ENCODE measurements at regions not wholly inside any gene's neighbourhood (a gene's known extent, or its start where the extent isn't known, plus 50 kb on each side); places are given as distances from the start of the nearest gene placed in this dataset.

DNA sequence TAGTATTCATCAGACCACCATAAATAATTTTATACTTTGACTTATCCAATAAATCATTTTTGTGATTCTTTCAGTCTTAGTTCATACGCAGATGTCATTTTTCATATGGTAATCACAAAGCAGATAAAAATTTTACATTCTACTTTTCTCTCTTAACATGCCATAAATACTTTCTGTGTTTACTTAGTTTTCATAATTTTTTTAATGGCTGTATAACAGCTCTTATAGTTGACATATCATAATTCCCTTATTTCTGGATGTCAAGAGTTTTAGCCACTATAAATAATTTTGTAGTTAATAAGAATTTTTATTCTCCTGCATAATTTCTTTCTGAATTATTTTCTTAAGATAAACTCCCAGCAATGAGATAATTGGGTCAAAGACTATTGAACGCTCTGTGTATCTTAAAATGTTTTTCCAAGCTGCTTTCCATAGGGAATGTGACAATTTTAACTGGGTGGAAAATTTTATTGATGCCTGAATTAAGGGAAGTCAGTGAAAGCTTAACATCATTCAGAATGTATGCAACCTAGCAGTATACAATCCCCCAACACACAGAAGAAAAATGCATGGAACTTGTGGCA lies 702.7 kb downstream of the EPM2A start:
- TF ChIP-seq, protein P1, sequence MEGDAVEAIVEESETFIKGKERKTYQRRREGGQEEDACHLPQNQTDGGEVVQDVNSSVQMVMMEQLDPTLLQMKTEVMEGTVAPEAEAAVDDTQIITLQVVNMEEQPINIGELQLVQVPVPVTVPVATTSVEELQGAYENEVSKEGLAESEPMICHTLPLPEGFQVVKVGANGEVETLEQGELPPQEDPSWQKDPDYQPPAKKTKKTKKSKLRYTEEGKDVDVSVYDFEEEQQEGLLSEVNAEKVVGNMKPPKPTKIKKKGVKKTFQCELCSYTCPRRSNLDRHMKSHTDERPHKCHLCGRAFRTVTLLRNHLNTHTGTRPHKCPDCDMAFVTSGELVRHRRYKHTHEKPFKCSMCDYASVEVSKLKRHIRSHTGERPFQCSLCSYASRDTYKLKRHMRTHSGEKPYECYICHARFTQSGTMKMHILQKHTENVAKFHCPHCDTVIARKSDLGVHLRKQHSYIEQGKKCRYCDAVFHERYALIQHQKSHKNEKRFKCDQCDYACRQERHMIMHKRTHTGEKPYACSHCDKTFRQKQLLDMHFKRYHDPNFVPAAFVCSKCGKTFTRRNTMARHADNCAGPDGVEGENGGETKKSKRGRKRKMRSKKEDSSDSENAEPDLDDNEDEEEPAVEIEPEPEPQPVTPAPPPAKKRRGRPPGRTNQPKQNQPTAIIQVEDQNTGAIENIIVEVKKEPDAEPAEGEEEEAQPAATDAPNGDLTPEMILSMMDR (conservative IDR thresholded peaks at IDR 0.05; ENCODE audit: low read depth, low read length): no peak
- no peak for TF ChIP-seq EZH2 (IDR thresholded peaks at IDR 0.05; ENCODE audit: borderline replicate concordance, low read depth, low read length, poor library complexity, severe bottlenecking)
